Tibial nerve (tissue), 4 donors: ENCODE measurements at regions not wholly inside any gene's neighbourhood (a gene's known extent, or its start where the extent isn't known, plus 50 kb on each side); places are given as distances from the start of the nearest gene placed in this dataset.
"Not testable (repeated sequence)": the region's sequence is repeated elsewhere in the genome, so short reads cannot be mapped to it uniquely, and the experiment has no call there.

Experiments used
- DNase-seq, 2 donors: peaks; one replicate each; pipeline ENCODE4 v3.0.0-alpha.2; 2019; ENCODE audit warnings: low spot score in 2 of 2
- H3K27ac ChIP-seq, 4 donors: fragments of 200-600 bp; sonication (generic) in 3 of 4; one replicate each; pipeline ENCODE4 v1.5.1; 2017 to 2019; ENCODE audit warnings: mild to moderate bottlenecking in 1 of 4
- H3K27me3 ChIP-seq, 2 donors: fragments of 200-600 bp; sonication (generic) in 1 of 2; one replicate each; pipeline versions ENCODE4 v1.5.1 to v1.6.0; 2017 to 2019
- H3K36me3 ChIP-seq, 3 donors: fragments of 200-600 bp; sonication (generic); one replicate each; pipeline ENCODE4 v1.5.1; 2018 to 2019
- H3K4me1 ChIP-seq, 4 donors: fragments of 200-600 bp; sonication (generic) in 3 of 4; one replicate each; pipeline ENCODE4 v1.5.1; 2017 to 2019
- H3K4me3 ChIP-seq, 4 donors: fragments of 200-600 bp; sonication (generic) in 3 of 4; one replicate each; pipeline ENCODE4 v1.5.1; 2017 to 2019; ENCODE audit warnings: mild to moderate bottlenecking in 1 of 4, moderate library complexity in 1 of 4
- H3K9me3 ChIP-seq, 4 donors: fragments of 200-600 bp; sonication (generic) in 3 of 4; one replicate each; pipeline ENCODE4 v1.5.1; 2017 to 2019
- EP300 ChIP-seq, 2 donors: sonication (generic); formaldehyde crosslinking; IDR thresholded peaks; one replicate each; pipeline ENCODE4 v1.6.1; 2017; ENCODE audit warnings: antibody characterized with exemption in 2 of 2, mild to moderate bottlenecking in 1 of 2
- POLR2A ChIP-seq, 2 donors: fragments of 450-650 bp; IDR thresholded peaks; one replicate each; pipeline ENCODE4 v1.6.1; 2017; ENCODE audit warnings: antibody characterized with exemption in 2 of 2, mild to moderate bottlenecking in 2 of 2, moderate library complexity in 2 of 2
- WGBS, 2 donors: methylation state at CpG; one replicate each; pipeline ENCODE4 v1.1.5; 2018; 5-methylcytosine and 5-hydroxymethylcytosine counted together
- TF ChIP-seq, protein P1 (sequence below), 5 experiments: fragments of 200-600 bp in 3 of 5; fragments of 450-650 bp in 2 of 5; sonication (generic) in 3 of 5; IDR thresholded peaks; one replicate each; pipeline ENCODE4 v1.5.1; 2016 to 2019; ENCODE audit warnings: antibody characterized with exemption in 5 of 5, mild to moderate bottlenecking in 3 of 5, moderate library complexity in 2 of 5

DNA sequence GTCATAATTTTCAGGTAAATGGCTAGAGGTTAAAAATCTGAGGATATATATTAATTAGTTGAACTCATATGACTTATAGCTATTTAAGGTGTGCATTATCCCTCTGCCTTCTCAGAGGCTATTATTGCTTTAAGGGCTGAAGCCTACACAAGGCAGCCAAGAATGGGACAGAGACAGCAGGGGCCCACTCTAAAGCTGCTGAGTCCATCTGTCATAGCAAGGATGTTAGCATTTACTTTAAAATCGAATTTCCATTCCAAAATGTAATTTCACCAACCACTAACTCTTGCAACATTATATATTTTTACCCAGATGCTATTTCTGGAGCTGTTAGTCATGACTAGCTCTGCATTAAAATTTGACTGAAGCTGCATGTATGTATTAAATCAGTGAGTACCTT, 236.3 kb upstream of the FSIP2 start:
- no peak for TF ChIP-seq EP300 (IDR thresholded peaks at IDR 0.05)
- TF ChIP-seq POLR2A (IDR thresholded peaks at IDR 0.05), result no peak
- TF ChIP-seq, protein P1, sequence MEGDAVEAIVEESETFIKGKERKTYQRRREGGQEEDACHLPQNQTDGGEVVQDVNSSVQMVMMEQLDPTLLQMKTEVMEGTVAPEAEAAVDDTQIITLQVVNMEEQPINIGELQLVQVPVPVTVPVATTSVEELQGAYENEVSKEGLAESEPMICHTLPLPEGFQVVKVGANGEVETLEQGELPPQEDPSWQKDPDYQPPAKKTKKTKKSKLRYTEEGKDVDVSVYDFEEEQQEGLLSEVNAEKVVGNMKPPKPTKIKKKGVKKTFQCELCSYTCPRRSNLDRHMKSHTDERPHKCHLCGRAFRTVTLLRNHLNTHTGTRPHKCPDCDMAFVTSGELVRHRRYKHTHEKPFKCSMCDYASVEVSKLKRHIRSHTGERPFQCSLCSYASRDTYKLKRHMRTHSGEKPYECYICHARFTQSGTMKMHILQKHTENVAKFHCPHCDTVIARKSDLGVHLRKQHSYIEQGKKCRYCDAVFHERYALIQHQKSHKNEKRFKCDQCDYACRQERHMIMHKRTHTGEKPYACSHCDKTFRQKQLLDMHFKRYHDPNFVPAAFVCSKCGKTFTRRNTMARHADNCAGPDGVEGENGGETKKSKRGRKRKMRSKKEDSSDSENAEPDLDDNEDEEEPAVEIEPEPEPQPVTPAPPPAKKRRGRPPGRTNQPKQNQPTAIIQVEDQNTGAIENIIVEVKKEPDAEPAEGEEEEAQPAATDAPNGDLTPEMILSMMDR (IDR thresholded peaks at IDR 0.05), result no peak
- no peak overlapping the region for H3K27ac ChIP-seq
- H3K27me3 ChIP-seq, result no peaks in the 10 kb centered on the region
- 29% methylated on average over 1 of the region's 1 CpG for WGBS, 2 donors
- H3K9me3 ChIP-seq, result peaks cover 0 to 25% (median 5%) of the 10 kb centered on the region in 4 donors
- no peak for DNase-seq
- no peaks in the 10 kb centered on the region for H3K36me3 ChIP-seq
- H3K4me1 ChIP-seq, result no peaks in the 10 kb centered on the region
- H3K4me3 ChIP-seq, result no peak overlapping the region

DNA sequence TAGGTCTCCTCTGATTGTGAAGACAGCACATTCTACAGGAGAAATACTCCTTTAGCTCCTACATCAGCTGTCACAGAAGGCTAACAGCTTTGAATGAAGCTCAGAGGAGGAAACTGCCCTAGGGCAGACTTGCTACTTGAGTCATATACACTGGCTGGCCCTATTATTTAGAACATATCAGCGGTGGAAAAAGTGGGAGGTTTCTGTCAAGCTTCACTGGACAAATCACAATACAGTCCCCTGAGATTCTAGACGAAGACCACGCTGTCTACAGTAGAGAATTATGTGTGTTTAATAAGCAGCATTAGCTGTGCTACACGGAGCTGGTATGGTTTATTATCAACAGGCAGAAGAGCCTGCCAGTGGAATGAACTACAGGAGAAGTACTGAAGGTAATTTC, 230.9 kb upstream of the FSIP2 start:
- no peak overlapping the region for H3K4me3 ChIP-seq
- peaks cover 0 to 57% (median 14%) of the 10 kb centered on the region in 4 donors for H3K9me3 ChIP-seq
- 53 to 54% methylated on average over 4 of the region's 4 CpGs for WGBS, 2 donors
- DNase-seq, result no peak
- H3K4me1 ChIP-seq, result no peaks in the 10 kb centered on the region
- no peak overlapping the region for H3K27ac ChIP-seq
- no peaks in the 10 kb centered on the region for H3K36me3 ChIP-seq
- no peaks in the 10 kb centered on the region for H3K27me3 ChIP-seq
- TF ChIP-seq POLR2A (IDR thresholded peaks at IDR 0.05), result no peak

DNA sequence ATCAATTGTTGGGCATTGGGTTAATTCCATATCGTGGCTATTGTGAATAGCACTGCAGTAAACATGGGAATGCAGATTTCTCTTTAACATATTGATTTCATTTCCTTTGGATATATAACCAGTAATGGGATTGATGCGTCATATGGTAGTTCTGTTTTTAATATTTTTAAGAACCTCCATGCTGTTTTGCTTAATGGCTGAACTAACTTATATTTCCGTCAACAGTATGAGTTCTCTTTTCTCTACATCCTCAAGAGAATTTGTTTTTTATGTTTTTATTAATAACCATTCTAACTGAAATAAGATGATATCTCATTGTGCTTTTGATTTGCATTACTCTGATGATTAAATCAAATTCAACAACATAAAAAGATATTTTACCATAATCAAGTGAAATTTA, 228.5 kb upstream of the FSIP2 start:
- Histone ChIP-seq H3K9me3 (peaks cover 0 to 47% (median 14%) of the 10 kb centered on the region in 4 donors), H3K4me1 (no peaks in the 10 kb centered on the region), H3K27me3 (no peaks in the 10 kb centered on the region), H3K4me3 (no peak overlapping the region), H3K27ac (no peak overlapping the region), H3K36me3 (no peaks in the 10 kb centered on the region)
- WGBS, 2 donors, result 90 to 92% methylated on average over 3 of the region's 3 CpGs
- DNase-seq, result no peak
- TF ChIP-seq POLR2A (IDR thresholded peaks at IDR 0.05) (no peak), EP300 (IDR thresholded peaks at IDR 0.05) (no peak)
- TF ChIP-seq, protein P1 (IDR thresholded peaks at IDR 0.05), result no peak

DNA sequence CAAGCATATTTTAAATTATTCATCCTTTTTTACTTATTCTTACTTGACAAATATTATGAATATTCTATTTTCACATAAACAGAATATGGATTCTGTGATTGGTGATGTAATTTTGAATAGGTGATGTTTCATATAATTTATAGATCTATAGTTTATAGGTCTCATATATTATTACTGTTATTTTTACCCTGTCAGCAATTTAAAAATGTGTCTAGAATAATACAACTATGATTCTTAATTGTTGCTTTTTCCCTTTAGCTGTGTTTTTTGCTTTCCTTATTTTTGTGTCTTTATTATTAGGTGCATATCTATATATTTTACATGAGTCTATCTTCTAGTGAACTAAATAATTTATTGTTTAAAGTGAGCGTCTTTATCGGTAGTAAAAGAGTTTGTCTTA, 226.7 kb upstream of the FSIP2 start:
- no peak for DNase-seq
- TF ChIP-seq POLR2A (IDR thresholded peaks at IDR 0.05) (no peak), EP300 (IDR thresholded peaks at IDR 0.05) (no peak)
- TF ChIP-seq, protein P1 (IDR thresholded peaks at IDR 0.05), result no peak
- H3K36me3 ChIP-seq, result no peaks in the 10 kb centered on the region
- 95 to 100% methylated on average over 2 of the region's 2 CpGs for WGBS, 2 donors
- H3K27me3 ChIP-seq, result no peaks in the 10 kb centered on the region
- peaks cover 0 to 41% (median 13%) of the 10 kb centered on the region in 4 donors for H3K9me3 ChIP-seq
- no peaks in the 10 kb centered on the region for H3K4me1 ChIP-seq
- H3K4me3 ChIP-seq, result no peak overlapping the region
- no peak overlapping the region for H3K27ac ChIP-seq

DNA sequence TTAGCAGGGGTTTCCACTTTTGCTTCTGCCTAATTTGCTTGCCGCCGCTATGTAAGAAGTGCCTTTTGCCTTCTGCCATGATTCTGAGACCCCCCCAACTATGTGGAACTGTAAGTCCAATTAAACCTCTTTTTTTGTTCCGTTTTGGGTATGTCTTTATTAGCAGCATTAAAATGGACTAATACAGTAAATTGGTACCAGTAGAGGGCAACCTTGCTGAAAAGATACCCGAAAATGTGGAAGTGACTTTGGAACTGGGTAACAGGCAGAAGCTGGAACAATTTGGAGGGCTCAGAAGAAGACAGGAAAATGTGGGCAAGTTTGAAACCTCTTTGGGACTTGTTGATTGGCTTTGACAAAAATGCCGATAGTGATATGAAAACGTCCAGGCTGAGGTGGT, 216.1 kb upstream of the FSIP2 start:
- Histone ChIP-seq H3K36me3 (no peaks in the 10 kb centered on the region), H3K4me1 (no peaks in the 10 kb centered on the region), H3K27ac (no peak overlapping the region), H3K4me3 (no peak overlapping the region), H3K9me3 (peaks cover 0 to 29% (median 0%) of the 10 kb centered on the region in 4 donors), H3K27me3 (no peaks in the 10 kb centered on the region)
- 76% methylated on average over 6 of the region's 6 CpGs for WGBS, 2 donors
- no peak for DNase-seq
- TF ChIP-seq, protein P1 (IDR thresholded peaks at IDR 0.05), result no peak
- TF ChIP-seq POLR2A (IDR thresholded peaks at IDR 0.05), result no peak
- no peak for TF ChIP-seq EP300 (IDR thresholded peaks at IDR 0.05)

DNA sequence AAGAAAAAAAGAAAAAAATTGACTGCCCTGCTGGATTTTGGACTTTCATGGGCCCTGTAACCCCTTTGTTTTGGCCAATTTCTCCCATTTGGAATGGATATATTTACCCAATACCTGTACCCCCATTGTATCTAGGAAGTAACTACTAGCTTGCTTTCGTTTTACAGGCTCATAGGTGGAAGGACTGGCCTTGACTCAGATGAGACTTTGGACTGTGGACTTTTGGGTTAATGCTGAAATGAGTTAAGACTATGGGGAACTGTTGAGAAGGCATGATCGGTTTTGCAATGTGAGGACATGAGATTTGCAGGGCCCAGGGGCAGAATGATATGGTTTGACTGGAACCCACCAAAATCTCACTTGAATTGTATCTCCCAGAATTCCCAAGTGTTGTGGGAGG, 214.4 kb upstream of the FSIP2 start:
- H3K9me3 ChIP-seq, result peaks cover 0 to 31% (median 0%) of the 10 kb centered on the region in 4 donors
- not testable (repeated sequence) for H3K36me3 ChIP-seq, H3K27ac ChIP-seq, H3K27me3 ChIP-seq, H3K4me3 ChIP-seq, H3K4me1 ChIP-seq, DNase-seq
- WGBS, 2 donors, result 78 to 86% methylated on average over 2 of the region's 2 CpGs
